GM23338 (cell line): ENCODE measurements at regions not wholly inside any gene's neighbourhood (a gene's known extent, or its start where the extent isn't known, plus 50 kb on each side); places are given as distances from the start of the nearest gene placed in this dataset.

ENCODE experiments used
- ATAC-seq: fragments of 200-7000 bp; cut with Tn5 transposase; 3 replicates; pipeline ENCODE4 v1.9.1; 2020
- DNase-seq: peaks from one replicate; pipeline ENCODE4 v3.0.0-alpha.2; 2015; ENCODE audit warnings: low spot score
- H2AFZ ChIP-seq: fragments of 200-600 bp; sonication (generic); 2 replicates; pipeline ENCODE4 v1.8.0; 2016; ENCODE audit warnings: antibody characterized with exemption, mild to moderate bottlenecking, moderate library complexity
- H3F3A ChIP-seq: fragments of 200-600 bp; sonication (generic); replicated peaks from 2 replicates; pipeline ENCODE4 v1.8.0; 2017; ENCODE audit warnings: antibody characterized with exemption, mixed run types, low read depth
- H3K27ac ChIP-seq: fragments of 200-600 bp; sonication (generic); 2 replicates; pipeline ENCODE4 v1.6.1; 2016; ENCODE audit warnings: low read depth
- H3K27me3 ChIP-seq: fragments of 200-600 bp; sonication (generic); 2 replicates; pipeline ENCODE4 v1.8.0; 2016; ENCODE audit warnings: mild to moderate bottlenecking, mixed run types, moderate library complexity; ENCODE audit not compliant: insufficient read depth
- H3K36me3 ChIP-seq: fragments of 200-600 bp; sonication (generic); 2 replicates; pipeline ENCODE4 v1.8.0; 2016; ENCODE audit warnings: mild to moderate bottlenecking; ENCODE audit not compliant: insufficient read depth
- H3K4me1 ChIP-seq: fragments of 200-600 bp; sonication (generic); 2 replicates; pipeline ENCODE4 v1.8.0; 2016; ENCODE audit warnings: mild to moderate bottlenecking, moderate library complexity; ENCODE audit not compliant: insufficient read depth
- H3K4me2 ChIP-seq: fragments of 200-600 bp; sonication (generic); 2 replicates; pipeline ENCODE4 v1.7.1; 2017; ENCODE audit warnings: mixed run types
- H3K4me3 ChIP-seq: fragments of 200-600 bp; sonication (generic); 2 replicates; pipeline ENCODE4 v1.6.1; 2016; ENCODE audit warnings: mixed run types
- H3K79me2 ChIP-seq: fragments of 200-600 bp; sonication (generic); replicated peaks from 2 replicates; pipeline ENCODE4 v1.8.0; 2017; ENCODE audit warnings: mild to moderate bottlenecking; ENCODE audit not compliant: insufficient read depth
- H3K9me2 ChIP-seq: fragments of 200-600 bp; sonication (generic); 2 replicates; pipeline ENCODE4 v1.8.0; 2017; ENCODE audit not compliant: insufficient read depth
- H4K20me1 ChIP-seq: fragments of 200-600 bp; sonication (generic); replicated peaks from 2 replicates; pipeline ENCODE4 v1.8.0; 2017; ENCODE audit warnings: mild to moderate bottlenecking; ENCODE audit not compliant: insufficient read depth
- H3K27ac Mint-ChIP-seq: 2 replicates; pipeline ENCODE4 v1.8.0; 2020; ENCODE audit warnings: inconsistent platforms, mild to moderate bottlenecking, moderate library complexity, mixed read lengths
- H3K27me3 Mint-ChIP-seq: 3 replicates; pipeline ENCODE4 v1.8.0; 2022; ENCODE audit warnings: low read depth, mild to moderate bottlenecking, moderate library complexity, mixed read lengths, inconsistent platforms; ENCODE audit not compliant: insufficient read depth, poor library complexity
- H3K36me3 Mint-ChIP-seq: 3 replicates; pipeline ENCODE4 v1.8.0; 2021; ENCODE audit warnings: low read depth, mild to moderate bottlenecking, inconsistent platforms, moderate library complexity, mixed read lengths
- H3K4me1 Mint-ChIP-seq: 3 replicates; pipeline ENCODE4 v1.8.0; 2020; ENCODE audit warnings: mild to moderate bottlenecking, inconsistent platforms, mixed read lengths
- H3K4me3 Mint-ChIP-seq: 3 replicates; pipeline ENCODE4 v1.8.0; 2021; ENCODE audit warnings: moderate library complexity, mild to moderate bottlenecking, inconsistent platforms, mixed read lengths
- H3K9me3 Mint-ChIP-seq: 3 replicates; pipeline ENCODE4 v1.8.0; 2020; ENCODE audit warnings: moderate library complexity, mild to moderate bottlenecking, inconsistent platforms, mixed read lengths
- CTCF ChIP-seq, 2 experiments: fragments of 200-600 bp in 1 of 2; sonication (generic) in 1 of 2; conservative IDR thresholded peaks; 2 replicates each; pipeline versions ENCODE4 v1.5.1 to v1.6.1; 2016 to 2017; ENCODE audit warnings: antibody characterized with exemption in 2 of 2, low read depth in 2 of 2, mild to moderate bottlenecking in 2 of 2, moderate library complexity in 1 of 2
- EZH2phosphoT487 ChIP-seq: fragments of 200-600 bp; sonication (generic); IDR thresholded peaks from one replicate; pipeline ENCODE4 v1.8.1; 2018; ENCODE audit warnings: antibody characterized with exemption; ENCODE audit not compliant: unreplicated experiment
- JUNB ChIP-seq: IDR thresholded peaks from one replicate; pipeline ENCODE4 v1.6.1; 2016; ENCODE audit warnings: antibody characterized with exemption; ENCODE audit not compliant: unreplicated experiment
- NANOG ChIP-seq: IDR thresholded peaks from 2 replicates; pipeline ENCODE4 v1.6.1; 2016; ENCODE audit warnings: antibody characterized with exemption, borderline replicate concordance
- STAT1 ChIP-seq: IDR thresholded peaks from one replicate; pipeline ENCODE4 v1.6.1; 2016; ENCODE audit warnings: antibody characterized with exemption; ENCODE audit not compliant: unreplicated experiment
- ZNF114 ChIP-seq: fragments of 250-450 bp; sonication (Bioruptor Pico); IDR thresholded peaks from 2 replicates; pipeline ENCODE4 v1.5.0; 2020; ENCODE audit warnings: mild to moderate bottlenecking, moderate library complexity
- ZNF331 ChIP-seq: fragments of 250-450 bp; sonication (Bioruptor Pico); IDR thresholded peaks from 2 replicates; pipeline ENCODE4 v1.5.0; 2020; ENCODE audit warnings: low read depth, mild to moderate bottlenecking, moderate library complexity
- ZNF462 ChIP-seq: fragments of 250-450 bp; sonication (Bioruptor Pico); IDR thresholded peaks from 2 replicates; pipeline ENCODE4 v1.5.0; 2020; ENCODE audit warnings: mild to moderate bottlenecking, moderate library complexity

GRCh38 chr7:91710881-91711280 is 169.6 kb downstream of the MTERF1 start (continued):
- no peak for TF ChIP-seq ZNF462 (CRISPR knock-in tag)
- TF ChIP-seq ZNF331 (CRISPR knock-in tag), result no peak
- no peak for TF ChIP-seq ZNF114 (CRISPR knock-in tag)

- Histone ChIP-seq H3K9me2 (no peaks in the 10 kb centered on the region), H3K4me1 (peaks cover 4% of the 10 kb centered on the region; the same call in 1 of the 2 replicates), H3K4me3 (no peak overlapping the region), H3K36me3 (no peaks in the 10 kb centered on the region), H3K27ac (no peak overlapping the region), H3K79me2 (no peaks in the 10 kb centered on the region), H3K27me3 (no peaks in the 10 kb centered on the region), H2AFZ (no peak overlapping the region), H4K20me1 (no peaks in the 10 kb centered on the region), H3K4me2 (no peak overlapping the region), H3F3A (no peaks in the 10 kb centered on the region)
- peaks cover 8% of the 10 kb centered on the region; the same call in 2 of the 3 replicates for H3K4me1 Mint-ChIP-seq
- H3K27me3 Mint-ChIP-seq, result peaks cover 3% of the 10 kb centered on the region
- ATAC-seq (no peak), DNase-seq (no peak)
- H3K36me3 Mint-ChIP-seq, result no peaks in the 10 kb centered on the region; the same call in 2 of the 3 replicates
- no peak overlapping the region for H3K4me3 Mint-ChIP-seq
- H3K27ac Mint-ChIP-seq, result no peak overlapping the region
- H3K9me3 Mint-ChIP-seq, result peaks cover 6% of the 10 kb centered on the region
- no peak for TF ChIP-seq ZNF331 (CRISPR knock-in tag)
- TF ChIP-seq ZNF114 (CRISPR knock-in tag), result no peak
- TF ChIP-seq CTCF (conservative IDR thresholded peaks at IDR 0.05; ENCODE audit: low read depth in 2 of 2), result no peak
- no peak for TF ChIP-seq JUNB
- TF ChIP-seq EZH2phosphoT487, result no peak
- no peak for TF ChIP-seq STAT1
- no peak for TF ChIP-seq NANOG
- no peak for TF ChIP-seq ZNF462 (CRISPR knock-in tag)
Observed at GRCh38 chr7:91713669-91714068, 166.8 kb downstream of the MTERF1 start.
